GM18951 (cell line): ENCODE measurements at regions not wholly inside any gene's neighbourhood (a gene's known extent, or its start where the extent isn't known, plus 50 kb on each side); places are given as distances from the start of the nearest gene placed in this dataset.

Source experiments
- POLR2A ChIP-seq: IDR thresholded peaks from 4 replicates; pipeline ENCODE4 v1.6.1; 2011; ENCODE audit warnings: mild to moderate bottlenecking; ENCODE audit not compliant: insufficient read length, insufficient read depth; ENCODE audit errors: extremely low read depth
- in situ Hi-C: fragments of 300-500 bp; cut with MboI; formaldehyde crosslinking; loops from one replicate; pipeline ENCODE4 v1.12.0; 2022; ENCODE audit warnings: low sequenced_read_pairs, mixed read lengths, inconsistent platforms; ENCODE audit not compliant: unreplicated experiment

DNA sequence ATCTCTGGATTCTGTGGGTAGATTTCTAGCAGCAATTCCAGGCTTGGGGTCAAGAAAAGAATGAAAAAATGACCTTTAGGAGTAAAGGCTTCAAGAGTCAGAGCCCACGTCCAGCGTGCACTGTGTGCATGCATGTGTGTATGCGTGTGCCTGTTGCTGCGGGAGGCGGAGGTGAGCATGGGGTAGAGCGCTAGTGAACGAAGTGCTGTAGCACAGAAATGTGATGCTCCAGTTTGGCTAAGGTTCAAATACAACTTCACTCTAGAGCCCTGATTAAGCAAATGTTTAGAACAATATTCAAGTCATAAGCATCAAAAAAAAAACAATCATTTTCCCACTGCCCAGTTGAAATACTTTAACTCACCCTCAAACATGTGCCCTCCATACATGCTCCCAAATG, 403.9 kb downstream of the ZNF608 start:
- TF ChIP-seq POLR2A = no peak
- in situ Hi-C loops = no loop called here

DNA sequence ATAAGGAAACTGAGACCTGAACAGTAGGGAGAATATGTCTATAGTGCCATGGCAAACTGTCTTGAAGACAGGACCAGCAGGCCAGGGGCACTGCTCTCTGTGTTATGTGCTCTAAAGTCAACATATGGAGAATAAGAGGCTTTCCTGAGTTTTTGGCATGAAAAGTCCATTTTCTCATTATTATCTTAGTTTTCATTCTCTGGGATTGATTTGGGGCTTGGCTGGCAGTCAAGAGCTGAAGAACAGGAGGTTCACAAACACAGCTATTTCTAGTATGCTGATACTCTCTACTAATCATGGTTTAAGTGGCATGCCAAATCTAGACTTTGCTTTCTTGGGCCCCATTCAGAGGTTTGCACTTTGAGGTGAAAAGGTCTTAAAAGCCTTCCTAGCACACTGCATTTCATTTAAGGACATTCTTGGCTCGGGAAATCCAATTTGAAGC, 404.4 kb downstream of the ZNF608 start:
- in situ Hi-C loops = no loop called here
- no peak for TF ChIP-seq POLR2A

DNA sequence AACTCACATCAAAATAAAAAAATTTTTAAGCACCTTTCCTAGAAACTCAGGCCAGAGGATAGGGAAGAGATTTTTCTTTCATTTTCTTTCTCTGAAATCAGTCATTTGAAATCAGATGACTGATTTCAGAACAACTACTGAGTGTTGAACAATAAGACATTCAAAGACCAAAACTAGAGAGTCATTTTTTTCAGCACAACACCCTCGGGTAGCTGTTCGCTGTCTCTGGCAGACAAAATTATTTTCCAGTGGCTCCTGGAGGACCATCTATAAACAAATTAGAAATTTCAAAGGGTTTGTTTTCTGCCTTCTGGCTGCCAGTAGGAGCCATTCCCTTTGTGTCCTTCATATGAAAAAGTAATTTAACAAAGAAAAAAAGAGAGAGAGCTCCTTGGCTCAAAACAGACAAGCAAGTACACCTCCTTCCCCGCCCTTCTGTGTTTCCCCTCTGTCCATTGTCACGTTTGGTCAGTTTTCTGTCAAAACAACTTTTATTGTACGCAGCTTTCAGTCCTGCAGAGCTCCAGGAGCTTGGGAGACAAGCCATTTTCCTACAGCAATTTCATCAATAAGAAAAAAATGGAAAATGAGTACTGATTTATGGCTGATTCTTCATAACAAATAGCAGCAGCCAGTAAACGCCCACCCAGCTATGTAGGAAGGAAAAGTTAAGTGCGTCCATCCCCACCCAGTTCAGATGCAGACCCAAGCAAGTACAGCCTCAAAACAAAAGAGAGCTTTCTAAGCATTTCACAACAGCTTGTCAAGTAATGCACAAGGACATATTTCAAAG, 405.2 kb downstream of the ZNF608 start:
- no peak for TF ChIP-seq POLR2A
- in situ Hi-C loops = no loop called here

DNA sequence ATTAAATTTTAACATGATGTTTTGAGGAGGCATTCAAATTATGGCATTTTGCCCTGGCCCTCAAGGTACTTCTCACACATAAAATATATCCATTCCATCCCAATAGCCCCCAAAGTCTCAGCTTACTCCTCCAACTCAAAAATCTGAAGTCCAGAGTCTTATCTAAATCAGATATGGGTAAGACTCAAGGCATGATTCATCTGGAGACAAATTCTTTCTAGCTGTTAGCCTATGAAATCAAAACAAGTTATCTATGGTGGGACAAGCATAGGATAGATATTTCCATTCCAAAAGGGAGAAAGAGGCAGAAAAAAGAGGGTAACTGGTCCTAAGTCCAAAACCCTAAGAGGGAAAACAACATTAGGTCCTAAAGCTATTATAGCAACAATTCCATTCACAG, 408.4 kb downstream of the ZNF608 start:
- in situ Hi-C loops = no loop called here
- no peak for TF ChIP-seq POLR2A

DNA sequence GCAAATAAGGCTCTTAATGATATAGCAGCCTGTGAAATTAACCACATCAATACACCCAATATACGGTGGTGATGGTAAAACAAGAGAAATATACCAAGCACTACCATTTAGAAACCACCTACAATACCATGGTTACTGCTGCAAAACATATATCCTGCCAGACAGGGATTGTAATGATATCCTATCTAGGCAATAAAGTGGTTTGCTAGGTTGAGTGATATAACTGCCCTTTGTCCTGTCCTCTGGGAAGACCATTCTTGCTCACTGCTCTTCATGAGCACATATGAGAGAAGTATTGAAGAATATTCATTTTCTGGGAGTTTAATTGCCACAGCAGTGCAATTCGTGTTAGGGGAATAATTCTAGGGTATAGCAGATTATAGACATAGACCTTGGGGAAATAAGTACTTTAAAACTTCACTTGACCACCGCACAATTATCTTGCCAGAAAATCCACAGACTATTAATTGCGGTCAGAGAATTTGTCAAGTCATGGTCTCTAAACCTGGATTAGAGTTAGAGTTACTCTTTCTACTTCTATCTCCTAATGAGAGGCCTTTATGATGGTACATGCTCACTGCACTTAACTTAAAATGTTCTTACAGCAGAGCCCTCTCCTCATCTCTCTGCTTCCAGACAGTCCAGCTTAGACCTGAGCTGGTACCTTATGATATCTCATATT, 413.0 kb downstream of the ZNF608 start:
- TF ChIP-seq POLR2A = no peak
- in situ Hi-C loops = no loop called here

DNA sequence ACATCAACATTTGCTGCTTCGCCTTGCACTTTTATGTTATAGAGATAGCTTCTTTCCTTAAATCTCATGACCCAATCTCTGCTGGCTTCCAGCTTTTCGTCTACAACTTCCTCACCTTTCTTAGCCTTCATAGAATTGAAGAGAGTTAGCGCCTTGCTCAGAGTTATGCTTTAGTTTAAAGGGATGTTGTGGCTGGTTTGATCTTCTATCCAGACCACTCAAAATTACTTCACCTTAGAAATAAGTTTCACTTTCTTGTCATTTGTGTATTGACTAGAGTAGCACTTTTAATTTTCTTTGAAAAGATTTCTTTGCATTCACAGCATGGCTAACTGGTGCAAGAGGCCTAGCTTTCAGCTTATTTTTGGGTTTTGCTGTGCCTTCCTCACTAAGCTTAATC, 414.2 kb downstream of the ZNF608 start:
- in situ Hi-C loops = no loop called here
- TF ChIP-seq POLR2A = no peak

DNA sequence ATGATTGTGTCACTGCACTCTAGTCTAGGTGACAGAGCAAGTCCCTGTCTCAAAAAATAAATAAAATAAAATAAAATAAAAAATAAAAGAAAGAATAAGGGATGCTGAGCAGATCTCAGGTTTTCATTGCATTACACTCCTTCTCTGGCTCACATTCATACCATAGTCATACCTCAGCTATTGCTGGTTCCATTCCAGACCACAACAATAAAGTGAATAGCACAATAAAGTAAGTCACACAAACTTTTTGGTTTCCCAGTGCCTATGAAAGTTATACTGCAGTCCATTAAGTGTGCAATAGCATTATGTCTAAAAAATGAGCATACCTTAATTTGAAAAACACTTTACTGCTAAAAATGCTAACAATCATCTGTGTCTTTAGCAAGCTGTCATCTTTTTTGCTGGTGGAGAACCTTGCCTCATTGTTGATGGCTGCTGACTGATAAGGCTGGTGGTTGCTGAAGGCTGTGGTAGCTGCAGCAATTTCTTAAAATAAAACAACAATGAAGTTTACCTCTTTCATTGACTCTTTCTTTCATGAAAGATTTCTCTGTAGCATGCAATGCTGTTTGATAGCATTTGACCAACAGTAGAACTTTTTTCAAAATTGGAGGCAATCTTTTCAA, 415.7 kb downstream of the ZNF608 start:
- TF ChIP-seq POLR2A = no peak
- in situ Hi-C loops = no loop called here

DNA sequence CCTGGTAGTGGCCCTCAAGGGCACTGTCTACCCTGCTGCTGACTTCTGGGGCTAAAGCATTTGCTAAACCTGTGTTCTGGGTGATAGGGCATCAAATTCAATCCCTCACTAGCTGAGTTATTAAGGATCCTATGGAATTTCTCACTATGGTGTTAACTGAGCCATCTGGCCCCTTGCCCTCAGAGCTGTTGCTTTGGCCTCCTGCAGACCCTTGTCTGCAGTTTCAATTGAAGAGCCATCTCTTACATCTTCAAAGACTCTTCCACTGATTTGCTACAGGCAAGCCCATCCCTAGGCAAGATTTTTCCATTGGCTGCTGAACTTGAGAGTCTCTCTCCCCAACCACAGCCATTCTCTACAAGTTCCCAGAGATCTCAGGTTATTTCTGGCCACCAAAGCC, 418.2 kb downstream of the ZNF608 start:
- in situ Hi-C loops = no loop called here
- no peak for TF ChIP-seq POLR2A

DNA sequence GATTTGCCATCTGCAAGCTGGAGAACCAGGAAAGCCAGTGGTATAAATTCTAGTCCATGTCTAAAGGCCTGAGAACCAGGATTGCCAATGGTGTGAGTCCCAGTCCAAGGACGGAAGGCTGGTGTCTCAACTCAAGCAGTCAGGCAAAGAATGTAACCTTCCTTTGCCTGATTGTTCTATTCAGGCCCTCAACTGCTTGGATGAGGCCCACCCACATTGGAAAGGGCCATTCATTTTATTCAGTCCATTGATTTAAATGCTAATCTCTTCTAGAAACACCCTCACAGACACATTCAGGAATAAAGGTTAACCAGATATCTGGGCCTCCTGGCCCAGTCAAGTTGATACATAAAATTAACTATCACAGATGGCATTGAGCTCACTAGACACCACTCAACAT, 427.8 kb downstream of the ZNF608 start:
- in situ Hi-C loops = no loop called here
- no peak for TF ChIP-seq POLR2A

DNA sequence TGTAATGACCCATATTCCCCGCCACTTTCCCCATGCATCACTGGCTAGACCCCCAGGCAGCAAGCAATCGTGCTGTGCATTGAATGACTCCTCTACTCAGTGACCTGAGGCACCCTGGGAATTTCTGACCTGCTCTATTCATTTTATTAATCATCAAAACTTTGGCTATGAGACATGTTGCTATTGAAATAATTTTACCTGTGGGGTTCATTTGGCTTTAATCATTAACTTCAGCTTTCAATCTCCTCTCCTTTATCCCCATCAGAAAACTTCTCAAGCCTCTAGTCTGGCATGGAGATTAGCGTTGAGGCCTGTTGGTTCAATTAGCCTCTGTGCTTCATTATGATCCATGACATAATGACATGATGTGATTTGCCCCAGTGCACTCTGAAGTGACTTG, 429.0 kb downstream of the ZNF608 start:
- in situ Hi-C loops = no loop called here
- TF ChIP-seq POLR2A = no peak

DNA sequence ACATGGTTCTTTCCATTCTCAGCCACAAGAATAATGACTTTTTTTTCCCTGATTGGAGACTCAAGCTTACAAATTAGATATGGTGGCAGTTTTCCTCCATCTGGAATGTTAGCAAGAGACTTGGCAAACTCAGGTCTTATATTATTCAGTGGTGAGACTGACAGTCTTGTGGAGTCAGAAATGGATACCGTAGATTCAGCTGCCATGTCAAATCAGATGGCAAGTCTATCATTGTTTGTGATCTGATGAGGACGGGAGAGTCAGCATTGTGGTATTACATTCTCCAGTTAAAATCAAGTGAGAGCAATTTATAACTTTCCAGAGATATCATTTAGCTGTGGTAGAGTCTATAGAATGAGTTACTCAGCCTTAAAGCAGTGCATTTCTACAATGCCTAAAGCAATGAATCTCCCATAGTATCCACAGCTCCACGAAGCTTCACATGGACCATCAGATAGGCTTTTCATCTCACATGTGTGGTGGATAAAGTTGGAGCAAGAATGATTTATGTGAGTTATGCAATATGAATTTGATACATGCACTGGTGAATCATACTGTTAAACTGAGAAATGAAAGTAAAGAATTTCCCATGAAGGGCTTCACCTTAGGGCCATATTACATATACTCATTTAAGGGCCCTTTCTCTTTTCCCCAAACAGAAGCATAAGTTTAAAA, 430.6 kb downstream of the ZNF608 start:
- in situ Hi-C loops = no loop called here
- no peak for TF ChIP-seq POLR2A

DNA sequence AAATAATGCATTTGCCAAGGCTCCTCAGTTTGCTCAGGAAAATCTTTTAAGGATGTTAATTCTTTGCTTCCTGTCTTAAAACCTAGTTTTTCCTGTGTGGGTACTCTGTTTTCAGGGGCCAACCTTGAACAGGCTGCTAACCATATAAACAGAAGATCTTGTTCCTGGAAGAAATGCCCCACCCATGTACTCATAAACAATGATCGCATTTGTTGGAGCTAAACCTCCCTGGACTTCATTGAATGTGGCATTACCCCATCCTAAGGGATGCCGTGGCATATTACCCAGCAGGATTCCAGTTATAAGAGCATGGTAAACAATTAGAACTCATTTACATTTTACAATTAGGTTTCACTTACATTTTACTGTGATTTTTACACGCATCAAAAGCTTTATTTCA, 436.0 kb downstream of the ZNF608 start:
- no peak for TF ChIP-seq POLR2A
- in situ Hi-C loops = no loop called here

DNA sequence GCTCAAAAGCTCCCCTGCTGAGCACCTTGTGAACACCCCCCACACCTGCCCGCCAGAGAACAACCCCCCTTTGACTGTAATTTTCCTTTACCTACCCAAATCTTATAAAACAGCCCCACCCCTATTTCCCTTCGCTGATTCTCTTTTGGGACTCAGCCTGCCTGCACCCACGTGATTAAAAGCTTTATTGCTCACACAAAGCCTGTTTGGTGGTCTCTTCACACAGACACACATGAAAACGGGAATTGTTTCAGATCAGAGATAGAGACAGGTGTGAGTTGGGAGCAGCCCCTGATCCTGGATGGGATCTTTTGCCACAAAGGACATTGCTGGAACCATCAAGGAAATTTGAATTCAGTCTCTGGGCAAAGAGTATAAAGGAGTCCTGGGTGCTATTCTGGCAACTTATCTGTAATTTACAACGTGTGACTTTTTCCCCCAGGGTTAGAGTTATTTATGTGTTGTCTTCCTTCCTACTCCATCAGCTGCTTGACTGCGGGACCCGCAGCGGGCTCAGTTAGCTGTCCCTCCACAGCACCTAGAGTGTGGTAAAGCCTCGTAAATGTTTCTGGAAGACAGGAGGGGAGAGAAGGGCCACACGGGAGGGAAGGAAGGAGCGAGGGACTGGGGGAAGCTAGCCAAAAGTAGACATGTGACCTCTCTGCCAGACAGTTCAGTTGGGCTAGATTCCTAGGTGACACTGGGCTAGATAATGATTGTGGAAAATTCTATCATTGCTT, 437.0 kb downstream of the ZNF608 start:
- in situ Hi-C loops = no loop called here
- TF ChIP-seq POLR2A = no peak
